ENCODE measurements at regions not wholly inside any gene's neighbourhood (a gene's known extent, or its start where the extent isn't known, plus 50 kb on each side); places are given as distances from the start of the nearest gene placed in this dataset.

DNA sequence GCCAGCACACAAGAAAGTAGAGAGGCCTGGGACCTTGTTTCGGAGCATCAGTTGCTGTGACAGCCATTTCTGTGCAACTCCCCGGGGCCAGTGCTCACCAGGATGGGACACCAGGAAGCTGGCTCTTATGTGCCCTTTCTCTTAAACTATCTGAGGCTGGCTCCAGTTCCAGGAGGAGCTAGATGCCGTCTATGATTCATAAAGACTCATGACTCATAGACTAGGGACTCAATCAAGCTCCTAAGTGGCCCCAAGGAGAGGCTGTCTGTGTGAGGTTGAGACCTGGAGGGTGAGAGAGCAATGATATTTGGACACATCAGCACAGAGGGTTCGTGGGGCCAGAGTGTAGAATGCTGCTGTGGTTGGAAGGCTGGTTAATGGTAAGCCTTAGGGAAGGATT lies 580.1 kb downstream of the CCSER2 start:
- DNase-seq (ENCODE audit: insufficient read length, low spot score) (no peak), FAIRE-seq (no peak)
- TF ChIP-seq, protein P1, sequence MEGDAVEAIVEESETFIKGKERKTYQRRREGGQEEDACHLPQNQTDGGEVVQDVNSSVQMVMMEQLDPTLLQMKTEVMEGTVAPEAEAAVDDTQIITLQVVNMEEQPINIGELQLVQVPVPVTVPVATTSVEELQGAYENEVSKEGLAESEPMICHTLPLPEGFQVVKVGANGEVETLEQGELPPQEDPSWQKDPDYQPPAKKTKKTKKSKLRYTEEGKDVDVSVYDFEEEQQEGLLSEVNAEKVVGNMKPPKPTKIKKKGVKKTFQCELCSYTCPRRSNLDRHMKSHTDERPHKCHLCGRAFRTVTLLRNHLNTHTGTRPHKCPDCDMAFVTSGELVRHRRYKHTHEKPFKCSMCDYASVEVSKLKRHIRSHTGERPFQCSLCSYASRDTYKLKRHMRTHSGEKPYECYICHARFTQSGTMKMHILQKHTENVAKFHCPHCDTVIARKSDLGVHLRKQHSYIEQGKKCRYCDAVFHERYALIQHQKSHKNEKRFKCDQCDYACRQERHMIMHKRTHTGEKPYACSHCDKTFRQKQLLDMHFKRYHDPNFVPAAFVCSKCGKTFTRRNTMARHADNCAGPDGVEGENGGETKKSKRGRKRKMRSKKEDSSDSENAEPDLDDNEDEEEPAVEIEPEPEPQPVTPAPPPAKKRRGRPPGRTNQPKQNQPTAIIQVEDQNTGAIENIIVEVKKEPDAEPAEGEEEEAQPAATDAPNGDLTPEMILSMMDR (IDR thresholded peaks at IDR 0.05; ENCODE audit: insufficient read depth, missing control alignments), result no peak

- FAIRE-seq (no peak), DNase-seq (ENCODE audit: insufficient read length, low spot score) (no peak)
- TF ChIP-seq, protein P1 (IDR thresholded peaks at IDR 0.05; ENCODE audit: insufficient read depth, missing control alignments), result no peak
Observed at GRCh38 chr10:84921701-84922100, 593.3 kb downstream of the CCSER2 start.

- TF ChIP-seq, protein P1 (IDR thresholded peaks at IDR 0.05; ENCODE audit: insufficient read depth, missing control alignments), result no peak
- DNase-seq (ENCODE audit: insufficient read length, low spot score), result no peak
- FAIRE-seq, result no peak
Observed at GRCh38 chr10:84924131-84924530, 595.7 kb downstream of the CCSER2 start.

DNA sequence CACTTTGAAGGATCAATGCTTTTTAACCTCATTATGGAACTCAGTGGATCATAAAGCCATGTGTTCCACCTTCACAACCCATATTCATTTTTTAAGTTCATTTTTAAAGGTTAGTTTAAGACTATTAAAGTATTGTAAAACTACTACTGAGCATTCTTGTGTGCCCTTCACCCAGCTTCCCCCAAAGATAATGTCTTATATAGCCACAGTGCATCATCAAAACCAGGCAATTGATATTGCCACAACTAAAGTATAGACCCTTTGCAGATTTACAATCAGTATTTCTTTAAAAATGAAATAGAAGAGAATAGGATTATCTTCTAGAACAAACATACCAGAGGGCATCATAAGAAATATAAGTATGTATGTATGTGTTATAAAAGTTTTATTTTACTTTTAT lies 597.1 kb downstream of the CCSER2 start:
- no peak for FAIRE-seq

GRCh38 chr10:84933402-84933801 lies 605.0 kb downstream of the CCSER2 start:
- no peak for DNase-seq (ENCODE audit: insufficient read length, low spot score)
- TF ChIP-seq, protein P1 (IDR thresholded peaks at IDR 0.05; ENCODE audit: insufficient read depth, missing control alignments), result no peak
- FAIRE-seq, result no peak

More for the DNA sequence above, 597.1 kb downstream of the CCSER2 start:
- no peak for DNase-seq (ENCODE audit: insufficient read length, low spot score)
- TF ChIP-seq, protein P1 (IDR thresholded peaks at IDR 0.05; ENCODE audit: insufficient read depth, missing control alignments), result no peak

GRCh38 chr10:84935772-84936171 lies 607.4 kb downstream of the CCSER2 start:
- DNase-seq (ENCODE audit: insufficient read length, low spot score), result no peak
- TF ChIP-seq, protein P1 (IDR thresholded peaks at IDR 0.05; ENCODE audit: insufficient read depth, missing control alignments), result no peak
- no peak for FAIRE-seq

GRCh38 chr10:84938117-84938905 lies 609.9 kb downstream of the CCSER2 start:
- DNase-seq (ENCODE audit: insufficient read length, low spot score), result no peak
- no peak for FAIRE-seq
- TF ChIP-seq, protein P1 (IDR thresholded peaks at IDR 0.05; ENCODE audit: insufficient read depth, missing control alignments), result no peak
